Colonic mucosa (tissue), 4 donors: ENCODE measurements at regions not wholly inside any gene's neighbourhood (a gene's known extent, or its start where the extent isn't known, plus 50 kb on each side); places are given as distances from the start of the nearest gene placed in this dataset.
A peak's percentile ranks its signal among the peaks of the same experiment; 100 is the strongest.

Experiments
- DNase-seq: peaks from one replicate; pipeline ENCODE4 v3.0.0-alpha.2; 2020
- H3K27ac ChIP-seq: fragments of 200-600 bp; one replicate; pipeline ENCODE4 v1.8.0; 2021
- H3K27me3 ChIP-seq: fragments of 200-600 bp; one replicate; pipeline ENCODE4 v1.8.0; 2021
- H3K36me3 ChIP-seq: fragments of 200-600 bp; one replicate; pipeline ENCODE4 v1.8.0; 2021
- H3K4me1 ChIP-seq: fragments of 200-600 bp; one replicate; pipeline ENCODE4 v1.8.0; 2021; ENCODE audit warnings: mild to moderate bottlenecking
- H3K4me3 ChIP-seq: fragments of 200-600 bp; one replicate; pipeline ENCODE4 v1.8.0; 2021
- H3K9ac ChIP-seq, 2 donors: one replicate each; pipeline ENCODE4 v1.7.0; 2013; ENCODE audit warnings: control low read depth in 2 of 2, low read depth in 2 of 2, low read length in 2 of 2
- H3K9me3 ChIP-seq: fragments of 200-600 bp; one replicate; pipeline ENCODE4 v1.8.0; 2021
- CTCF ChIP-seq: fragments of 200-600 bp; IDR thresholded peaks from one replicate; pipeline ENCODE4 v1.8.0; 2022; ENCODE audit warnings: antibody characterized with exemption, mild to moderate bottlenecking
- intact Hi-C: fragments of 100-400 bp; cut with DNase I; formaldehyde crosslinking; loops from one replicate; pipeline ENCODE4 v1.14.1; 2022
- donor health status: healthy.
- donor health status: DM: no; HTN: no; CAD: no.
- donor health status: DM: no; HTN: no; CAD: no.

- no peaks in the 10 kb centered on the region for H3K36me3 ChIP-seq
- H3K4me1 ChIP-seq = no peaks in the 10 kb centered on the region
- DNase-seq = peak; percentile 34
- H3K9me3 ChIP-seq = no peaks in the 10 kb centered on the region
- peak; percentile 43 for TF ChIP-seq CTCF
- no peak overlapping the region for H3K9ac ChIP-seq
- intact Hi-C loops = loop anchor here (5.0 kb wide), 3 partner anchors 602 to 807 kb away; partner anchors contain the start of gene JAG1
- H3K4me3 ChIP-seq = no peak overlapping the region
- H3K27ac ChIP-seq = no peak overlapping the region
- no peaks in the 10 kb centered on the region for H3K27me3 ChIP-seq
These were observed 600.4 kb upstream of the JAG1 start for GRCh38 chr20:11274141-11274594.

DNA sequence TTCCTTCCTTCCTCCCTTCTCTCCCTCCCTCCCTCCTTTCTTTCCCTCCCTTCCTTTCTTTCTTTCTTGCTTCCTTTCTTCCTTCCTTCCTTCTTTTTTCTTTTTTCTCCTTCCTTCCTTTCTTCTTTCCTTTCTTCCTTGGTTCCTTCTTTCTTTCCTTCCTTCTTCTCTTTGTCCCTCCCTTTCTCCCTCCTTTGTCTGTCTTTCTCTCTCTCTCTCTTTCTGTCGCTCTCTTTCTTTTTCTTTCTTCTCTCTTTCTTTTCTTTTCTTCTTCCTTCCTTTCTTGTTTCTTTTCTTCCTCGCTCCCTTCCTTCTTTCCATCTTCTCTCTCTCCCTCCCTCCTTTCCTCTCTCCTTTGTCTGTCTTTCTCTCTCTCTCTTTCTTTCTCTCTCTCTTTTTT lies 601.9 kb upstream of the JAG1 start:
- Histone ChIP-seq H3K9me3 (no peaks in the 10 kb centered on the region), H3K4me1 (no peaks in the 10 kb centered on the region), H3K27me3 (no peaks in the 10 kb centered on the region), H3K4me3 (no peak overlapping the region), H3K9ac (no peak overlapping the region), H3K36me3 (no peaks in the 10 kb centered on the region), H3K27ac (no peak overlapping the region)
- intact Hi-C loops = no loop called here
- no peak for DNase-seq
- TF ChIP-seq CTCF = no peak

- intact Hi-C loops = no loop called here
- Histone ChIP-seq H3K4me1 (no peaks in the 10 kb centered on the region), H3K9ac (no peak overlapping the region), H3K27me3 (no peaks in the 10 kb centered on the region), H3K9me3 (no peaks in the 10 kb centered on the region), H3K4me3 (no peak overlapping the region), H3K36me3 (no peaks in the 10 kb centered on the region), H3K27ac (no peak overlapping the region)
- TF ChIP-seq CTCF = no peak
- no peak for DNase-seq
These were observed 603.4 kb upstream of the JAG1 start for GRCh38 chr20:11277170-11277569.

GRCh38 chr20:11277858-11278257 lies 604.1 kb upstream of the JAG1 start:
- intact Hi-C loops = no loop called here

GRCh38 chr20:11278461-11278860 lies 604.7 kb upstream of the JAG1 start:
- no peaks in the 10 kb centered on the region for H3K27me3 ChIP-seq
- no peaks in the 10 kb centered on the region for H3K36me3 ChIP-seq
- no peak overlapping the region for H3K9ac ChIP-seq
- DNase-seq = no peak
- intact Hi-C loops = no loop called here
- H3K9me3 ChIP-seq = no peaks in the 10 kb centered on the region
- no peaks in the 10 kb centered on the region for H3K4me1 ChIP-seq
- no peak for TF ChIP-seq CTCF
- H3K4me3 ChIP-seq = no peak overlapping the region
- H3K27ac ChIP-seq = no peak overlapping the region

More at GRCh38 chr20:11277858-11278257, 604.1 kb upstream of the JAG1 start:
- Histone ChIP-seq H3K4me1 (no peaks in the 10 kb centered on the region), H3K27ac (no peak overlapping the region), H3K4me3 (no peak overlapping the region), H3K27me3 (no peaks in the 10 kb centered on the region), H3K9ac (no peak overlapping the region), H3K36me3 (no peaks in the 10 kb centered on the region), H3K9me3 (no peaks in the 10 kb centered on the region)
- no peak for DNase-seq
- no peak for TF ChIP-seq CTCF

- no peak overlapping the region for H3K9ac ChIP-seq
- intact Hi-C loops = no loop called here
- H3K27ac ChIP-seq = no peak overlapping the region
- no peaks in the 10 kb centered on the region for H3K9me3 ChIP-seq
- no peak overlapping the region for H3K4me3 ChIP-seq
- no peaks in the 10 kb centered on the region for H3K36me3 ChIP-seq
- no peaks in the 10 kb centered on the region for H3K27me3 ChIP-seq
- TF ChIP-seq CTCF = no peak
- no peak for DNase-seq
- H3K4me1 ChIP-seq = no peaks in the 10 kb centered on the region
These were observed 607.4 kb upstream of the JAG1 start for GRCh38 chr20:11281240-11281639.
